ENCODE measurements at regions not wholly inside any gene's neighbourhood (a gene's known extent, or its start where the extent isn't known, plus 50 kb on each side); places are given as distances from the start of the nearest gene placed in this dataset.
A peak's percentile ranks its signal among the peaks of the same experiment; 100 is the strongest.

GRCh38 chr17:65455972-65456343, 105.5 kb downstream of the AXIN2 start:
- Histone ChIP-seq H3K4me3 (no peak overlapping the region), H3K36me3 (no peaks in the 10 kb centered on the region), H3K27ac (peak overlapping the region in 3 of 4 donors; percentile 29 to 54 (median 43)), H3K4me1 (peaks cover 0 to 33% (median 5%) of the 10 kb centered on the region in 3 donors), H3K27me3 (no peaks in the 10 kb centered on the region), H3K9me3 (no peaks in the 10 kb centered on the region)
- peak; percentile 37 for ATAC-seq
- WGBS, 2 donors (ENCODE audit: low coverage in 1 of 2) = 37 to 42% methylated on average over 3 of the region's 7 CpGs
- no peak for TF ChIP-seq EP300 (IDR thresholded peaks at IDR 0.05)
- TF ChIP-seq CTCF (IDR thresholded peaks at IDR 0.05) = peak in 3 of 4 experiments; percentile 26 to 63 (median 31)

- Histone ChIP-seq H3K36me3 (no peaks in the 10 kb centered on the region), H3K27ac (peak overlapping the region in 3 of 4 donors; percentile 29 to 54 (median 43)), H3K9me3 (no peaks in the 10 kb centered on the region), H3K4me3 (no peak overlapping the region), H3K27me3 (no peaks in the 10 kb centered on the region), H3K4me1 (peaks cover 0 to 33% (median 5%) of the 10 kb centered on the region in 3 donors)
- no peak for TF ChIP-seq POLR2AphosphoS5 (IDR thresholded peaks at IDR 0.05)
- no peak for TF ChIP-seq CTCF (IDR thresholded peaks at IDR 0.05)
- no peak for TF ChIP-seq EP300 (IDR thresholded peaks at IDR 0.05)
- no peak for TF ChIP-seq POLR2A (IDR thresholded peaks at IDR 0.05)
- 80 to 100% methylated on average over 3 to 8 of the region's 11 CpGs for WGBS, 2 donors (ENCODE audit: low coverage in 1 of 2)
- ATAC-seq = no peak
Measured at GRCh38 chr17:65455154-65455971, 106.1 kb downstream of the AXIN2 start.

- Histone ChIP-seq H3K9me3 (no peaks in the 10 kb centered on the region), H3K36me3 (no peaks in the 10 kb centered on the region), H3K4me3 (no peak overlapping the region), H3K27me3 (no peaks in the 10 kb centered on the region), H3K4me1 (peaks cover 0 to 21% (median 5%) of the 10 kb centered on the region in 3 donors), H3K27ac (no peak overlapping the region)
- TF ChIP-seq POLR2AphosphoS5 (IDR thresholded peaks at IDR 0.05) = no peak
- TF ChIP-seq POLR2A (IDR thresholded peaks at IDR 0.05) = no peak
- no peak for TF ChIP-seq CTCF (IDR thresholded peaks at IDR 0.05)
- TF ChIP-seq EP300 (IDR thresholded peaks at IDR 0.05) = no peak
- ATAC-seq = no peak
- 81 to 83% methylated on average over 3 to 4 of the region's 4 CpGs for WGBS, 2 donors (ENCODE audit: low coverage in 1 of 2)
Measured at GRCh38 chr17:65453204-65453931, 108.1 kb downstream of the AXIN2 start.

GRCh38 chr17:65449495-65449894, 112.0 kb downstream of the AXIN2 start:
- Histone ChIP-seq H3K4me3 (no peak overlapping the region), H3K4me1 (no peaks in the 10 kb centered on the region), H3K27ac (no peak overlapping the region), H3K36me3 (no peaks in the 10 kb centered on the region), H3K27me3 (no peaks in the 10 kb centered on the region), H3K9me3 (no peaks in the 10 kb centered on the region)
- no peak for TF ChIP-seq POLR2AphosphoS5 (IDR thresholded peaks at IDR 0.05)
- TF ChIP-seq EP300 (IDR thresholded peaks at IDR 0.05) = no peak
- TF ChIP-seq POLR2A (IDR thresholded peaks at IDR 0.05) = no peak
- no peak for TF ChIP-seq CTCF (IDR thresholded peaks at IDR 0.05)
- no peak for ATAC-seq
- WGBS, 2 donors (ENCODE audit: low coverage in 1 of 2) = 63 to 86% methylated on average over 3 to 4 of the region's 4 CpGs
